Fibroblast of mammary gland (primary cell): ENCODE measurements at regions not wholly inside any gene's neighbourhood (a gene's known extent, or its start where the extent isn't known, plus 50 kb on each side); places are given as distances from the start of the nearest gene placed in this dataset.
A peak's percentile ranks its signal among the peaks of the same experiment; 100 is the strongest.

Experiments used
- DNase-seq: peaks from one replicate; pipeline ENCODE4 v3.0.0-alpha.2; 2010; ENCODE audit warnings: low read depth
- H3K4me3 ChIP-seq: 2 replicates; pipeline ENCODE4 v1.5.1; 2011; ENCODE audit warnings: low read depth, mild to moderate bottlenecking, low read length, moderate library complexity; ENCODE audit not compliant: control insufficient read depth
- CTCF ChIP-seq: conservative IDR thresholded peaks from 2 replicates; pipeline ENCODE4 v1.5.1; 2011; ENCODE audit warnings: low read depth, low read length, inconsistent platforms; ENCODE audit not compliant: control insufficient read depth, insufficient read depth

GRCh38 chr6:153218184-153218792, 87.2 kb upstream of the RGS17 start:
- DNase-seq, result no peak
- TF ChIP-seq CTCF, result no peak
- H3K4me3 ChIP-seq, result no peak overlapping the region

GRCh38 chr6:153216789-153217188, 85.7 kb upstream of the RGS17 start:
- DNase-seq, result no peak
- TF ChIP-seq CTCF, result no peak
- no peak overlapping the region for H3K4me3 ChIP-seq

- no peak overlapping the region for H3K4me3 ChIP-seq
- peak; percentile 45 for DNase-seq
- peak; percentile 23 for TF ChIP-seq CTCF
These were observed 84.2 kb upstream of the RGS17 start for GRCh38 chr6:153215242-153215641.

GRCh38 chr6:153214436-153214835, 83.4 kb upstream of the RGS17 start:
- H3K4me3 ChIP-seq, result no peak overlapping the region
- no peak for TF ChIP-seq CTCF
- DNase-seq, result peak; percentile 16

GRCh38 chr6:153210083-153210482, 79.0 kb upstream of the RGS17 start:
- peak; percentile 30 for DNase-seq
- H3K4me3 ChIP-seq, result no peak overlapping the region
- TF ChIP-seq CTCF, result no peak

GRCh38 chr6:153208706-153209105, 77.6 kb upstream of the RGS17 start:
- no peak overlapping the region for H3K4me3 ChIP-seq
- no peak for DNase-seq
- TF ChIP-seq CTCF, result no peak

- no peak overlapping the region for H3K4me3 ChIP-seq
- DNase-seq, result no peak
- no peak for TF ChIP-seq CTCF
These were observed 76.5 kb upstream of the RGS17 start for GRCh38 chr6:153207617-153208016.
